GM06990 (cell line): ENCODE measurements at regions not wholly inside any gene's neighbourhood (a gene's known extent, or its start where the extent isn't known, plus 50 kb on each side); places are given as distances from the start of the nearest gene placed in this dataset.

Source experiments
- DNase-seq: peaks from one replicate; pipeline ENCODE4 v3.0.0-alpha.2; 2011; ENCODE audit not compliant: insufficient read length; ENCODE audit errors: extremely low read depth
- H3K27me3 ChIP-seq: replicated peaks from 2 replicates; pipeline ENCODE4 v1.6.0; 2011; ENCODE audit warnings: low read length; ENCODE audit not compliant: control insufficient read depth, insufficient read depth
- H3K36me3 ChIP-seq: 2 replicates; pipeline ENCODE4 v1.5.1; 2011; ENCODE audit warnings: low read length; ENCODE audit not compliant: control insufficient read depth, insufficient read depth
- H3K4me3 ChIP-seq: replicated peaks from 2 replicates; pipeline ENCODE4 v1.5.1; 2011; ENCODE audit warnings: low read depth, mild to moderate bottlenecking, control low read depth, low read length
- TF ChIP-seq, protein P1 (sequence below): IDR thresholded peaks from 2 replicates; pipeline ENCODE4 v1.5.1; 2011; ENCODE audit warnings: low read length, control low read depth, mild to moderate bottlenecking, inconsistent platforms; ENCODE audit not compliant: insufficient read depth, poor library complexity, severe bottlenecking

DNA sequence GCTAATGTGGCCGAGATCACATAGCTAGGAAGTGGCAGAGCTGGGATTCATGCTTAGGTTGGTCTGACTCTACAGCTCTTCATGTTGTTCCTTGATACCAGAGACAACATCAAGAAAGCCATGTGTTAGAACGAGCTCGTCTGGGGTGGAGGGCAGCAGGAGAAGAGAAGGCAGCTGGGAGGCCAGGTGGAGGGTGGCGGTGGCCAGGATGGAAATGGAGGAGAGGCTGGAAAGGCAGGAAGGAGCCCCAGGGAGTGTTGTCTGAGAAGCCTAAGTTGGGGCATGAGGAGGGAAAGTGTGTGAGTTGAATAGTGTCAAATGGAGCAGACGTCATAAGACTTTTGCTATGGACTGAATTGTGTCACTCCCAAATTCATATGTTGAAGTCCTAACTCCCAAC is 315.3 kb downstream of the GADD45G start:
- TF ChIP-seq, protein P1, sequence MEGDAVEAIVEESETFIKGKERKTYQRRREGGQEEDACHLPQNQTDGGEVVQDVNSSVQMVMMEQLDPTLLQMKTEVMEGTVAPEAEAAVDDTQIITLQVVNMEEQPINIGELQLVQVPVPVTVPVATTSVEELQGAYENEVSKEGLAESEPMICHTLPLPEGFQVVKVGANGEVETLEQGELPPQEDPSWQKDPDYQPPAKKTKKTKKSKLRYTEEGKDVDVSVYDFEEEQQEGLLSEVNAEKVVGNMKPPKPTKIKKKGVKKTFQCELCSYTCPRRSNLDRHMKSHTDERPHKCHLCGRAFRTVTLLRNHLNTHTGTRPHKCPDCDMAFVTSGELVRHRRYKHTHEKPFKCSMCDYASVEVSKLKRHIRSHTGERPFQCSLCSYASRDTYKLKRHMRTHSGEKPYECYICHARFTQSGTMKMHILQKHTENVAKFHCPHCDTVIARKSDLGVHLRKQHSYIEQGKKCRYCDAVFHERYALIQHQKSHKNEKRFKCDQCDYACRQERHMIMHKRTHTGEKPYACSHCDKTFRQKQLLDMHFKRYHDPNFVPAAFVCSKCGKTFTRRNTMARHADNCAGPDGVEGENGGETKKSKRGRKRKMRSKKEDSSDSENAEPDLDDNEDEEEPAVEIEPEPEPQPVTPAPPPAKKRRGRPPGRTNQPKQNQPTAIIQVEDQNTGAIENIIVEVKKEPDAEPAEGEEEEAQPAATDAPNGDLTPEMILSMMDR: no peak
- no peaks in the 10 kb centered on the region for H3K36me3 ChIP-seq
- no peak for DNase-seq
- H3K4me3 ChIP-seq: no peak overlapping the region
- H3K27me3 ChIP-seq: peaks cover 3% of the 10 kb centered on the region

DNA sequence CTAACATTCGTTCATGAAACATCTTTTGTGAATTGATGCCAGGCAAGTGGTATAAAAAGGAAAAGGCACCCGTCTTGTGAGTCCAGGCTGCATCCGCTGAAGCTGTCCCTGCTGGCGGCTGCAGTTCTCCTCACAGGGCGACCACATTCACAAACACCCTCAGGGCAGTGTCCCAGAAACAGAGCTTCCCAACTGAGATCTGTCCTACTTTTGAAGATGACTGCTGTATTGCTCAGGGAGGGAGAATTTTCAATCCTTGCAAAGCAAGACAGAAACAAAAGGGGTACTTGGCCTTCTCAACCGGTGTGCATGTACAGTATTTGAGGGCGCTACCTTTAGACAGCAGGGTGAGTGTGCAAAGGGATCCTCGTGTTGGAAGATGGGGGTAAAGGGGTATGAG is 316.1 kb downstream of the GADD45G start:
- DNase-seq: no peak
- no peak overlapping the region for H3K4me3 ChIP-seq
- TF ChIP-seq, protein P1: no peak

DNA sequence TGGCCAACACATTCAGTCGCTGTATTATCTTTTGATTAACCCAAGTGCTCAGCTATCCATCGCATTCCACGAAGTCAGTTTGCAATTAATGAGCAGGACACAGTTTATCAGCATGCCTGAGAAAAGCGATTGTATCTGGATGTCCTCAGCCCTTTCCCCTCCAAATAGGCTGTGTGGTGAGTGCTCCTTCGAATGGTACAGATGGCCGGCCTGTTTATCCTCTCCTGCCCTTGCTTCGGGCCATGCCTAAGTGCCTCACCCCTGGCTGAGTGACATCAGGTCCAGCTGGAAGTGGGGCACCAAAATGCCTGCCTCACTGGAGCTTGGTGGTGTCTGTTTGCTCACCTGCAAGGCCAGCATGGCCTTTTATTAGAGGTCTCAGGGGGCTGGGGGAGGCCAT is 317.3 kb downstream of the GADD45G start:
- Histone ChIP-seq H3K4me3 (no peak overlapping the region), H3K27me3 (peaks cover 3% of the 10 kb centered on the region), H3K36me3 (no peaks in the 10 kb centered on the region)
- no peak for DNase-seq
- TF ChIP-seq, protein P1: no peak

More for the DNA sequence above, 316.1 kb downstream of the GADD45G start:
- H3K27me3 ChIP-seq: peaks cover 3% of the 10 kb centered on the region
- no peaks in the 10 kb centered on the region for H3K36me3 ChIP-seq

DNA sequence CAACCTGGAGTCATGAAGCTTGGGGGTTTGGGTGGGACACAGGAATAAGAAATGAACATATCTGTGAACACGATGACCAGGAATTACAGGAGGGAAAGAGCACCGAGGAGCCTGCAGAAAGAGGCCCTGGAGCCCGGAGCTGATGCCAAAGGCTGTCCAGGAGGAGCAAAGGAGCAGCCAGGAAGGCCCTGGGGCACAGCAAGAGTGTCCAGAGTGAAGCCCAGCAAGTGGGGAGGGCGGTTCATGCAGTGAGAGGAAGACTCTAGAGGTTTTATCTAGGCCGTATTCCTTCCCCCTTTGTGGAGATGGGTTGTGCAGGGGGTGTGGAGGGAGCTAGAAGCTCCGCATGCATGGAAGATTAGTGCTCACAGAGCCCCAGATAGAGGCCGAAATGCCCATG is 318.4 kb downstream of the GADD45G start:
- H3K27me3 ChIP-seq: peaks cover 3% of the 10 kb centered on the region
- DNase-seq: no peak
- H3K36me3 ChIP-seq: no peaks in the 10 kb centered on the region
- TF ChIP-seq, protein P1: no peak
- H3K4me3 ChIP-seq: no peak overlapping the region

DNA sequence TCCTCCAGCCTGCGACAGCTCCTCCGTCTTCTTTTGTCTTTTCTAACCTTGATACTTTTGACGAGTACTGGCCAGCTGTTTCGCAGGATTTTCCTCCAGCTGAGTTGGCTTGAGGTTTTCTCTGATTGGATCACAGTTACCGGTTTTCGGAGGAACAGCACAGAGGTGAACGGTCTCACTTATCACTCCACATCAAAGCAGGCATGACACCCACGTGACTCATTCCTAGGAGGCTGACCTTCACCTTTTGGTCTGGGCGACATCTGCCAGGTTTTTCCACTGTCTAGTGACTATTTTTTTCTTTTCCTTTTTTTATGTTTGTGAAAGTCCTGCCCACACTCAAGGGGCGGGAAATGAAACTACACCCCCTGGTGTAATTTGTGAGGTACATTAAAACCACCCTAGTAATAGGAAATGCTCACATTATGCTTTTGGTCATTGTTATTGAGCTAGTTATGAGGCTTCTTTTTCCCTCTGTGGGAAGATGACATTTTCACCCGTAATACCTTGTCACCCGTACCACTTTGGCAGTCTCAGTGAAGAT is 319.2 kb downstream of the GADD45G start:
- Histone ChIP-seq H3K27me3 (peaks cover 3% of the 10 kb centered on the region), H3K4me3 (no peak overlapping the region), H3K36me3 (no peaks in the 10 kb centered on the region)
- no peak for DNase-seq
- TF ChIP-seq, protein P1: no peak

DNA sequence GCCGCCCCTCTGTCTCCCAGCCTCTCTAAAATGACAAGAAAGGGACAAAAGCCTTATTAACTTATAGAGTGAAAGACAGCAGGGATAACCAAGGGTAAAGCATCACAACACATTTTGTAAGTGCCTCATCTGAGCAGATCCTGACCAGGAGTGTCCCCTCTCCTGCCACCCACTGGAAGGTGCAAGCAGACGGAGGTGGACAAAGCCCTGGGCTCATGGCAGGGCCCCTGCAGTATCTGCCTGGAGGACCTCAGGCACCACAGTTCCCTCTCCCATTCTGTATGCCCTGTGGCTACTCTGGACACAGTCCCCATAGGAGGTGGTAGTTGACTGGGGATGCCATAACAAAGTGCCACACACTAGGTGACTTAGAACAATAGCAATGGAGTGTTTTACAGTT is 319.8 kb downstream of the GADD45G start:
- TF ChIP-seq, protein P1: no peak
- no peak for DNase-seq

More for the DNA sequence above, 319.8 kb downstream of the GADD45G start:
- H3K4me3 ChIP-seq: no peak overlapping the region
- no peaks in the 10 kb centered on the region for H3K36me3 ChIP-seq
- peaks cover 3% of the 10 kb centered on the region for H3K27me3 ChIP-seq
